GM12872 (cell line): ENCODE measurements at regions not wholly inside any gene's neighbourhood (a gene's known extent, or its start where the extent isn't known, plus 50 kb on each side); places are given as distances from the start of the nearest gene placed in this dataset.

Source experiments
- TF ChIP-seq, protein P1 (sequence below): IDR thresholded peaks from 3 replicates; pipeline ENCODE4 v1.5.1; 2011; ENCODE audit warnings: low read depth, mild to moderate bottlenecking, low read length, moderate library complexity; ENCODE audit not compliant: insufficient read depth

DNA sequence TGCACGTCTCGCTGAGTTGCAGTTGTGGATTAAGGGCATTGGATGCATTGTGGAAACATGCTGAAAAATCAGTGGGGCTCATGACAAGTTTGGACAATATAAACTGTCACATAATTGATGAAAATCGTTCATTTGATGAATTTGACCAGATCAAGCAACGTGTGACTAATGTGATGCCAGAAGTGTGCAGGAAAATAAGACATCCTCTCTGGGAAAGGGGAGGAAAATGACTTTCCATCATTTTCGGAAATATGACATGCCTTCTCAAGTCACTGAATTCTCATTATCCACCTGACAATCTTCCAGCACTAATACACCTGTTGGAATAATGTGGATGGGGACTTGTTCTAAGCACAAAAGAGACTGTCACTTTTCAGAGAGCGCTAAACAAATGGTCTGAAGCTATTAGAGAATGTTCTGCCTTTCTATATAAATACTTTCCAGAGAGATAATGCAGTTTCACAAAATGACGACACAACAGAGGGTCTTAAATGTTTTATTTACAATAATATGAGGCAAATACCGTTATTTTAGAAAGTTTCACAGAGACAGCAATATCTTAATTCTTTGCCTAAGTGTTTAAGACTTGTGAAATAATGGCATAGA, 1741.9 kb upstream of the RAG2 start:
- TF ChIP-seq, protein P1, sequence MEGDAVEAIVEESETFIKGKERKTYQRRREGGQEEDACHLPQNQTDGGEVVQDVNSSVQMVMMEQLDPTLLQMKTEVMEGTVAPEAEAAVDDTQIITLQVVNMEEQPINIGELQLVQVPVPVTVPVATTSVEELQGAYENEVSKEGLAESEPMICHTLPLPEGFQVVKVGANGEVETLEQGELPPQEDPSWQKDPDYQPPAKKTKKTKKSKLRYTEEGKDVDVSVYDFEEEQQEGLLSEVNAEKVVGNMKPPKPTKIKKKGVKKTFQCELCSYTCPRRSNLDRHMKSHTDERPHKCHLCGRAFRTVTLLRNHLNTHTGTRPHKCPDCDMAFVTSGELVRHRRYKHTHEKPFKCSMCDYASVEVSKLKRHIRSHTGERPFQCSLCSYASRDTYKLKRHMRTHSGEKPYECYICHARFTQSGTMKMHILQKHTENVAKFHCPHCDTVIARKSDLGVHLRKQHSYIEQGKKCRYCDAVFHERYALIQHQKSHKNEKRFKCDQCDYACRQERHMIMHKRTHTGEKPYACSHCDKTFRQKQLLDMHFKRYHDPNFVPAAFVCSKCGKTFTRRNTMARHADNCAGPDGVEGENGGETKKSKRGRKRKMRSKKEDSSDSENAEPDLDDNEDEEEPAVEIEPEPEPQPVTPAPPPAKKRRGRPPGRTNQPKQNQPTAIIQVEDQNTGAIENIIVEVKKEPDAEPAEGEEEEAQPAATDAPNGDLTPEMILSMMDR: no peak

DNA sequence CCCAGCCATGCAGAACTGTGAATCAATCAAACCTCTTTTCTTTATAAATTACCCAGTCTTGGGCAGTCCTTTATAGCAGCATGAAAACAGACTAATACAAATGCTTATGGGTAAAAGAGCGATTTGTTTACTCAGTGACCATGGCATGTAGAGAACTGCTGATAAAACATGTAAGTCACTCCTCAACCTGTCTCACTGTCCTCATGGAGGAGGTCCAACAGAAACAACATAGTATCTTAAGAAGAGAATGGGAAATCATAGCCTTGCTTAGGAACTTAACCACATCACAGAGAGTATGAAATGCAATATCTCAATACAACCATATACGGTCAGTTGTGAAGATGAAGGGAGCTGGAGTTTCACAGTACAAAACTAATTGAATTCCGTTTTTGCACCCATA, 1734.0 kb upstream of the RAG2 start:
- TF ChIP-seq, protein P1: no peak

DNA sequence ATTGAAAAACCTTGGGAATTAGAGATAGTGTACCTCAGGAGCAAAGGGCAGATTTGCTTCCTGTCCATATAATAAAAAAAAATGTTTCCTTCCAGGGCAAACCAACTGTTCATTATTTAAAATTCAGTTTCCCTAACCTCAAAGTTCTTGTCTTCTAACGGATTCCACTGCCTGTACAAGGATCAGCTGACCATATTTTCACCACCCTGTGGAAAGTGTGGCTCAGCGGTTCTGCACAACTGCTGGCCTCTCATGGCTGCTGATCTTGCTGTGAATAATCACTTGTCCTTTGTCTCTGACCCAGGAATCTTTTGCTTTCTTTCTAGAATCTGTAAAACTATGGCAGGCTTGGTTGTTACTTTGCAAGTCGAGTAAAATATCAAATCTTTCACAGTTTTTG, 1732.5 kb upstream of the RAG2 start:
- TF ChIP-seq, protein P1: no peak

DNA sequence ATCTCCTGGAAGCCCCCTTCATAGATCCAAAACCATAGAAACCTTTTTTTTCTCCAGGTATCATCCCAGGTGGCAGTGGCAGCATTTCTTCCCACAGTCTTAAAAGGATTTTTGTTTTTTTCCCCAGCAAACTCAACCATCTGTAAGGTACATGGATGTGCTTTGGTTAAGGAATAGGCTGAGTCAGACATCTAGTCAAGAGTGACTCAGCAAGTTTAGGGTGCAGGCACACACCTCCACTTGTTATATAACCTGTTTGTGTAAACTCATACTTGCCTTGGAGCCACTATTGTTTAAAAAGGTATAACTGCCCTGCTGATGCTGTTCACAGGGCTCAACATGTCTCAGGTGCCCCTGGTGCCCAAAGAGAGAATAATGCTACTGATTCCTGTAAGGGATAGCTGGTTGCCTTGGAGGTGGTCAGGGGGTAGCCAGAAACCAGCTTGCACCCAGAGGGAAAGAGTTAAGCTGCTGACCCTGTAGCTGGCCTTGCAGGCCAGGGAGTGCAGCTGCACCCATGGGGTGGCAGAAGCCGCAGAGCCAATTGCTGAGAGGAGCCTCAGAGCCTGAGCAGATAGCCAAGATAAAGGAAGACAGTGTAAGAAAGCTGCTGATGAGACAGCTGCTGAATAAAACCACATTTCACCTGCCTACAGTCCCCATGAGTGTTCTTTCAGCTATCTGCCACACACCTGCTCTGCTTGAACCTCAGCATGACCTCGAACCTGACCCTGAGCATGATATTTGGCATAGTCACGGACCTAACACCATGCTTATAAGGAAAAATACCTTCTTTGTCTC, 1726.1 kb upstream of the RAG2 start:
- TF ChIP-seq, protein P1: no peak

DNA sequence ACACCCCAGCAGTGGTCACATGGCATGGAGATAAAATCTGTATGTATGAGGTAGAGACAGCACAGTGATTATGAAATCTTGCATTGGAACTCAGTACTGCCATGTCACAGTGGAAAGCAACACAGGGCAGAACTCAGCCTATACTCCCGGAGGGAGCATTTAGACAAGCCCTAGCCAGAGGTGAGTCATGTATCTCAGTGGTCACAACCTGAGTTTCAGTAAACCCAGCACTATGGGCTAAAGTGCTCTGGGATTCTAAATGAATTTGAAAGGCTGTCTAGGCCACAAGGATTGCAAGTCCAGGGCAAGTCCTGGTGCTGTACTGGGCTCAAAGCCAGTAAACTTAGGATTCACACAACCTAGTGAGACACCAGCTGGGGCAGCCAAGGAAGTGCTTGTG, 1717.1 kb upstream of the RAG2 start:
- TF ChIP-seq, protein P1: no peak

DNA sequence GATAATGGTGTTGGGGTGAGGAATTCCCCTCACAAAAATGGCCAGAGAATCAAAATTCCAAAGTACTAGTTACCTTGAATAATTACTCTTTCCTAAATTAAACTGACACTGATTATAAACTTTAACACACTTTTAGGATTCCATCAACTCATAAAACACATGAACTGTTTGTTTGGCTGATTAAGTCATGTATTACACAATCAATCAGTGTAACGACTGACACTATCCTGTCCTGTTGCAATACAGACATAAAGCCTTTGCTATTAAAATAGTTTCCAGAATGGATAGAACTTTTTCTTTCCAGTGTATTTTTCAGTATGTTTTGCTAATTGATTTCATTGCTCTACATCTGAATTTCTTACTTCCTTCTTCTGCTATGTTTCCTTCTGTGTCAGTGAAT, 1709.4 kb upstream of the RAG2 start:
- TF ChIP-seq, protein P1: no peak

DNA sequence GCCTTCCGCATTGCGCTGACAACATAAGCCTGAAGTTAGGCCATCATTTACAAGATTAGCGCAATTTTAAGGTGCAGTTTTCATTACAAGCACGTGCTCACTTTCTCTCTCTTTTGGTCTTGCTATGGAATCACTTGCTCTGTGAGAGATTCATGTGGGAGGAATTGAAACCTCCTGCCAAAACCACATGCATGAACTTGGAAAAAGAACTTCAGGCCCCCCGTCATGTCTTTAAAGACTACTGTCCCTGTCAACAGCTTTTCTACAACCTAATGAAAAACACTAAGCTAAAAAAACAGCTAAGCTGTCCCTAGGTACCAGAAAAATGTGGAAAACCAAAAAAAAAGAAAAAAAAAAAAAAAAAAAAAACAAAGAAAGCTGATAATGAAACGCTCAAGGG, 1707.6 kb upstream of the RAG2 start:
- TF ChIP-seq, protein P1: no peak
